Prostate gland (tissue), 2 donors: ENCODE measurements at regions not wholly inside any gene's neighbourhood (a gene's known extent, or its start where the extent isn't known, plus 50 kb on each side); places are given as distances from the start of the nearest gene placed in this dataset.
"Not testable (repeated sequence)": the region's sequence is repeated elsewhere in the genome, so short reads cannot be mapped to it uniquely, and the experiment has no call there.

ENCODE experiments used
- DNase-seq: peaks from one replicate; pipeline ENCODE4 v3.0.0-alpha.2; 2019; ENCODE audit warnings: low spot score
- H3K27ac ChIP-seq, 2 donors: fragments of 200-600 bp; sonication (generic); 2 replicates each; pipeline ENCODE4 v1.5.1; 2017 to 2019
- H3K27me3 ChIP-seq: fragments of 200-600 bp; sonication (generic); replicated peaks from 2 replicates; pipeline ENCODE4 v1.5.1; 2019; ENCODE audit not compliant: insufficient read depth
- H3K36me3 ChIP-seq, 2 donors: fragments of 200-600 bp; sonication (generic); 1 replicate in 1 of 2; 2 replicates in 1 of 2; pipeline versions ENCODE4 v1.5.1 to v1.8.1; 2017 to 2019
- H3K4me1 ChIP-seq: fragments of 200-600 bp; sonication (generic); replicated peaks from 2 replicates; pipeline ENCODE4 v1.5.1; 2019
- H3K4me3 ChIP-seq, 2 donors: fragments of 200-600 bp; sonication (generic); 2 replicates each; pipeline ENCODE4 v1.5.1; 2017 to 2019
- H3K9me3 ChIP-seq: fragments of 200-600 bp; sonication (generic); 2 replicates; pipeline ENCODE4 v1.5.1; 2017
- CTCF ChIP-seq, 4 experiments: fragments of 200-600 bp in 2 of 4; fragments of 450-650 bp in 2 of 4; sonication (generic) in 2 of 4; IDR thresholded peaks; 1 replicate in 3 of 4; 2 replicates in 1 of 4; pipeline ENCODE4 v1.5.1; 2016 to 2019; ENCODE audit warnings: antibody characterized with exemption in 4 of 4, mild to moderate bottlenecking in 2 of 4, moderate library complexity in 2 of 4
- POLR2A ChIP-seq: fragments of 450-650 bp; IDR thresholded peaks from one replicate; pipeline ENCODE4 v1.6.1; 2016; ENCODE audit warnings: antibody characterized with exemption, mild to moderate bottlenecking
- POLR2AphosphoS5 ChIP-seq: sonication (generic); formaldehyde crosslinking; IDR thresholded peaks from one replicate; pipeline ENCODE4 v1.6.1; 2017; ENCODE audit warnings: antibody characterized with exemption
- WGBS: methylation state at CpG from one replicate; pipeline ENCODE4 v1.1.5; 2018; 5-methylcytosine and 5-hydroxymethylcytosine counted together
- intact Hi-C: fragments of 100-400 bp; cut with DNase I; formaldehyde crosslinking; loops from one replicate; pipeline ENCODE4 v1.14.2; 2022

GRCh38 chr1:199515261-199515660 lies 512.2 kb upstream of the NR5A2 start:
- Histone ChIP-seq H3K27ac (no peak overlapping the region), H3K9me3 (no peaks in the 10 kb centered on the region), H3K27me3 (no peaks in the 10 kb centered on the region), H3K36me3 (no peaks in the 10 kb centered on the region), H3K4me3 (no peak overlapping the region), H3K4me1 (no peaks in the 10 kb centered on the region)
- TF ChIP-seq POLR2A, result no peak
- TF ChIP-seq CTCF (IDR thresholded peaks at IDR 0.05), result no peak
- no peak for TF ChIP-seq POLR2AphosphoS5
- DNase-seq, result no peak
- WGBS, result 60% methylated on average over 4 of the region's 4 CpGs
- intact Hi-C loops, result no loop called here

- TF ChIP-seq POLR2AphosphoS5 (no peak), POLR2A (no peak), CTCF (IDR thresholded peaks at IDR 0.05) (no peak)
- intact Hi-C loops, result no loop called here
- H3K4me3 ChIP-seq, result no peak overlapping the region
- no peak overlapping the region for H3K27ac ChIP-seq
- H3K4me1 ChIP-seq, result no peaks in the 10 kb centered on the region
- no peak for DNase-seq
- no peaks in the 10 kb centered on the region for H3K27me3 ChIP-seq
- 20% methylated on average over 1 of the region's 1 CpG for WGBS
- H3K36me3 ChIP-seq, result no peaks in the 10 kb centered on the region
- H3K9me3 ChIP-seq, result no peaks in the 10 kb centered on the region
Observed at GRCh38 chr1:199522338-199522737, 505.2 kb upstream of the NR5A2 start.

- Histone ChIP-seq H3K9me3 (no peaks in the 10 kb centered on the region), H3K27me3 (no peaks in the 10 kb centered on the region), H3K4me3 (no peak overlapping the region), H3K36me3 (no peaks in the 10 kb centered on the region), H3K4me1 (no peaks in the 10 kb centered on the region), H3K27ac (no peak overlapping the region)
- TF ChIP-seq POLR2A (no peak), CTCF (IDR thresholded peaks at IDR 0.05) (no peak), POLR2AphosphoS5 (no peak)
- intact Hi-C loops, result no loop called here
- 86% methylated on average over 2 of the region's 2 CpGs for WGBS
- no peak for DNase-seq
Observed at GRCh38 chr1:199522936-199523335, 504.6 kb upstream of the NR5A2 start.

GRCh38 chr1:199529324-199529723 lies 498.2 kb upstream of the NR5A2 start:
- intact Hi-C loops, result no loop called here
- WGBS, result 37% methylated on average over 1 of the region's 1 CpG

GRCh38 chr1:199533361-199533760 lies 494.1 kb upstream of the NR5A2 start:
- H3K4me1 ChIP-seq, DNase-seq, intact Hi-C loops, H3K27ac ChIP-seq, H3K9me3 ChIP-seq, H3K36me3 ChIP-seq, H3K4me3 ChIP-seq, H3K27me3 ChIP-seq: not testable (repeated sequence)
- 76% methylated on average over 4 of the region's 4 CpGs for WGBS

More at GRCh38 chr1:199529324-199529723, 498.2 kb upstream of the NR5A2 start:
- Histone ChIP-seq H3K9me3 (no peaks in the 10 kb centered on the region), H3K4me1 (no peaks in the 10 kb centered on the region), H3K4me3 (no peak overlapping the region), H3K27ac (no peak overlapping the region), H3K36me3 (no peaks in the 10 kb centered on the region), H3K27me3 (no peaks in the 10 kb centered on the region)
- TF ChIP-seq POLR2AphosphoS5 (no peak), POLR2A (no peak), CTCF (IDR thresholded peaks at IDR 0.05) (no peak)
- DNase-seq, result no peak
